HG03439 (cell line): ENCODE measurements at regions not wholly inside any gene's neighbourhood (a gene's known extent, or its start where the extent isn't known, plus 50 kb on each side); places are given as distances from the start of the nearest gene placed in this dataset.
"Not testable (repeated sequence)": the region's sequence is repeated elsewhere in the genome, so short reads cannot be mapped to it uniquely, and the experiment has no call there.

Experiments
- ATAC-seq: cut with Tn5 transposase; IDR thresholded peaks from one replicate; pipeline ENCODE4 v1.9.1; 2021; ENCODE audit warnings: mild to moderate bottlenecking, moderate library complexity; ENCODE audit not compliant: unreplicated experiment

GRCh38 chr2:176879426-176879995 is 333.1 kb upstream of the HNRNPA3 start:
- ATAC-seq, result no peak

GRCh38 chr2:176882045-176882444 is 330.5 kb upstream of the HNRNPA3 start:
- ATAC-seq, result not testable (repeated sequence)

- no peak for ATAC-seq
Observed at GRCh38 chr2:176885001-176885643, 327.5 kb upstream of the HNRNPA3 start.

GRCh38 chr2:176885661-176886060 is 326.9 kb upstream of the HNRNPA3 start:
- no peak for ATAC-seq

- no peak for ATAC-seq
Observed at GRCh38 chr2:176891105-176891504, 321.5 kb upstream of the HNRNPA3 start.

GRCh38 chr2:176891857-176892256 is 320.7 kb upstream of the HNRNPA3 start:
- no peak for ATAC-seq

- ATAC-seq, result no peak
Observed at GRCh38 chr2:176892676-176893226, 319.8 kb upstream of the HNRNPA3 start.

- ATAC-seq, result no peak
Observed at GRCh38 chr2:176895158-176895557, 317.4 kb upstream of the HNRNPA3 start.

GRCh38 chr2:176902454-176902853 is 310.1 kb upstream of the HNRNPA3 start:
- ATAC-seq, result no peak

- ATAC-seq, result not testable (repeated sequence)
Observed at GRCh38 chr2:176904053-176904452, 308.5 kb upstream of the HNRNPA3 start.

- ATAC-seq, result no peak
Observed at GRCh38 chr2:176907341-176907740, 305.3 kb upstream of the HNRNPA3 start.

GRCh38 chr2:176910828-176911227 is 301.8 kb upstream of the HNRNPA3 start:
- ATAC-seq, result no peak

GRCh38 chr2:176913955-176914354 is 298.6 kb upstream of the HNRNPA3 start:
- ATAC-seq, result no peak

- no peak for ATAC-seq
Observed at GRCh38 chr2:176914371-176914770, 298.2 kb upstream of the HNRNPA3 start.

- ATAC-seq, result not testable (repeated sequence)
Observed at GRCh38 chr2:176922545-176922944, 290.0 kb upstream of the HNRNPA3 start.

GRCh38 chr2:176923205-176923604 is 289.4 kb upstream of the HNRNPA3 start:
- no peak for ATAC-seq

- ATAC-seq, result no peak
Observed at GRCh38 chr2:176924909-176925534, 287.6 kb upstream of the HNRNPA3 start.

- no peak for ATAC-seq
Observed at GRCh38 chr2:176926453-176926852, 286.1 kb upstream of the HNRNPA3 start.

- ATAC-seq, result not testable (repeated sequence)
Observed at GRCh38 chr2:176929387-176929786, 283.2 kb upstream of the HNRNPA3 start.

GRCh38 chr2:176931588-176932563 is 280.7 kb upstream of the HNRNPA3 start:
- ATAC-seq, result peak; percentile 99

GRCh38 chr2:176934131-176934530 is 278.5 kb upstream of the HNRNPA3 start:
- no peak for ATAC-seq
